ENCODE measurements at regions not wholly inside any gene's neighbourhood (a gene's known extent, or its start where the extent isn't known, plus 50 kb on each side); places are given as distances from the start of the nearest gene placed in this dataset.

- Histone ChIP-seq H2BK120ac (ENCODE audit: low read depth, low read length) (no peak overlapping the region), H2BK15ac (ENCODE audit: low read depth, poor library complexity, severe bottlenecking) (no peak overlapping the region), H3K36me3 (ENCODE audit: control insufficient read depth in 1 of 2, insufficient read depth in 2 of 2, low read depth in 1 of 2, low read length in 2 of 2) (no peaks in the 10 kb centered on the region), H3K9ac (ENCODE audit: low read length) (no peak overlapping the region), H4K8ac (ENCODE audit: low read length) (no peak overlapping the region), H3K14ac (ENCODE audit: low read length in 2 of 2) (no peak overlapping the region), H3K27ac (ENCODE audit: low read length, poor library complexity, severe bottlenecking) (no peak overlapping the region), H2AK5ac (ENCODE audit: low read length, severe bottlenecking) (no peak overlapping the region), H3K4me1 (ENCODE audit: control insufficient read depth, insufficient read depth, low read depth, low read length) (no peaks in the 10 kb centered on the region), H4K91ac (ENCODE audit: low read length) (no peak overlapping the region), H3K4me2 (ENCODE audit: low read length, poor library complexity, severe bottlenecking) (no peak overlapping the region), H2BK12ac (ENCODE audit: low read length in 2 of 2) (no peak overlapping the region), H3K9me3 (ENCODE audit: control insufficient read depth, low read length) (peaks cover 11% of the 10 kb centered on the region), H3K4me3 (ENCODE audit: insufficient read depth in 1 of 2, low read depth in 1 of 2, low read length in 2 of 2) (no peak overlapping the region), H3K4ac (ENCODE audit: low read depth in 1 of 2, low read length in 2 of 2) (no peak overlapping the region), H3K79me1 (replicated peaks; ENCODE audit: low read length, poor library complexity, severe bottlenecking) (no peaks in the 10 kb centered on the region), H2BK5ac (ENCODE audit: low read depth, low read length, poor library complexity, severe bottlenecking) (no peak overlapping the region), H2AFZ (ENCODE audit: low read depth, low read length) (no peak overlapping the region), H3K23ac (ENCODE audit: low read length in 2 of 2) (no peak overlapping the region), H3K27me3 (ENCODE audit: control insufficient read depth in 1 of 2, insufficient read depth in 1 of 2, low read length in 2 of 2) (no peaks in the 10 kb centered on the region), H3K18ac (ENCODE audit: low read depth in 1 of 2, low read length in 2 of 2) (no peak overlapping the region)
- WGBS = 44% methylated on average over 2 of the region's 3 CpGs
- DNase-seq = no peak
These were observed 898.5 kb downstream of the DNAH5 start for GRCh38 chr5:13045897-13046551.

- Histone ChIP-seq H4K91ac (ENCODE audit: low read length) (no peak overlapping the region), H3K23ac (ENCODE audit: low read length in 2 of 2) (no peak overlapping the region), H3K36me3 (ENCODE audit: control insufficient read depth in 1 of 2, insufficient read depth in 2 of 2, low read depth in 1 of 2, low read length in 2 of 2) (no peaks in the 10 kb centered on the region), H3K4ac (ENCODE audit: low read depth in 1 of 2, low read length in 2 of 2) (no peak overlapping the region), H3K14ac (ENCODE audit: low read length in 2 of 2) (no peak overlapping the region), H2AK5ac (ENCODE audit: low read length, severe bottlenecking) (no peak overlapping the region), H3K4me3 (ENCODE audit: insufficient read depth in 1 of 2, low read depth in 1 of 2, low read length in 2 of 2) (no peak overlapping the region), H3K9me3 (ENCODE audit: control insufficient read depth, low read length) (no peaks in the 10 kb centered on the region), H3K79me1 (replicated peaks; ENCODE audit: low read length, poor library complexity, severe bottlenecking) (no peaks in the 10 kb centered on the region), H2BK5ac (ENCODE audit: low read depth, low read length, poor library complexity, severe bottlenecking) (no peak overlapping the region), H3K18ac (ENCODE audit: low read depth in 1 of 2, low read length in 2 of 2) (no peak overlapping the region), H3K4me1 (ENCODE audit: control insufficient read depth, insufficient read depth, low read depth, low read length) (no peaks in the 10 kb centered on the region), H3K4me2 (ENCODE audit: low read length, poor library complexity, severe bottlenecking) (no peak overlapping the region), H3K27ac (ENCODE audit: low read length, poor library complexity, severe bottlenecking) (no peak overlapping the region), H3K9ac (ENCODE audit: low read length) (no peak overlapping the region), H3K27me3 (ENCODE audit: control insufficient read depth in 1 of 2, insufficient read depth in 1 of 2, low read length in 2 of 2) (no peaks in the 10 kb centered on the region), H2BK120ac (ENCODE audit: low read depth, low read length) (no peak overlapping the region), H2BK12ac (ENCODE audit: low read length in 2 of 2) (no peak overlapping the region), H4K8ac (ENCODE audit: low read length) (no peak overlapping the region), H2BK15ac (ENCODE audit: low read depth, poor library complexity, severe bottlenecking) (no peak overlapping the region), H2AFZ (ENCODE audit: low read depth, low read length) (no peak overlapping the region)
- WGBS = no CpG with 5 or more reads among the region's 2 CpGs
- no peak for DNase-seq
These were observed 910.4 kb downstream of the DNAH5 start for GRCh38 chr5:13034061-13034460.

- Histone ChIP-seq H2BK120ac (ENCODE audit: low read depth, low read length) (no peak overlapping the region), H3K36me3 (ENCODE audit: control insufficient read depth in 1 of 2, insufficient read depth in 2 of 2, low read depth in 1 of 2, low read length in 2 of 2) (no peaks in the 10 kb centered on the region), H3K4me3 (ENCODE audit: insufficient read depth in 1 of 2, low read depth in 1 of 2, low read length in 2 of 2) (no peak overlapping the region), H3K14ac (ENCODE audit: low read length in 2 of 2) (no peak overlapping the region), H2BK12ac (ENCODE audit: low read length in 2 of 2) (no peak overlapping the region), H3K23ac (ENCODE audit: low read length in 2 of 2) (no peak overlapping the region), H4K8ac (ENCODE audit: low read length) (no peak overlapping the region), H3K18ac (ENCODE audit: low read depth in 1 of 2, low read length in 2 of 2) (no peak overlapping the region), H4K91ac (ENCODE audit: low read length) (no peak overlapping the region), H3K4ac (ENCODE audit: low read depth in 1 of 2, low read length in 2 of 2) (no peak overlapping the region), H3K9me3 (ENCODE audit: control insufficient read depth, low read length) (no peaks in the 10 kb centered on the region), H3K4me2 (ENCODE audit: low read length, poor library complexity, severe bottlenecking) (no peak overlapping the region), H2BK15ac (ENCODE audit: low read depth, poor library complexity, severe bottlenecking) (no peak overlapping the region), H3K27ac (ENCODE audit: low read length, poor library complexity, severe bottlenecking) (no peak overlapping the region), H2AFZ (ENCODE audit: low read depth, low read length) (no peak overlapping the region), H2BK5ac (ENCODE audit: low read depth, low read length, poor library complexity, severe bottlenecking) (no peak overlapping the region), H2AK5ac (ENCODE audit: low read length, severe bottlenecking) (no peak overlapping the region), H3K4me1 (ENCODE audit: control insufficient read depth, insufficient read depth, low read depth, low read length) (no peaks in the 10 kb centered on the region), H3K79me1 (replicated peaks; ENCODE audit: low read length, poor library complexity, severe bottlenecking) (no peaks in the 10 kb centered on the region), H3K27me3 (ENCODE audit: control insufficient read depth in 1 of 2, insufficient read depth in 1 of 2, low read length in 2 of 2) (no peaks in the 10 kb centered on the region), H3K9ac (ENCODE audit: low read length) (no peak overlapping the region)
- no peak for DNase-seq
- WGBS = 36% methylated on average over 1 of the region's 1 CpG
These were observed 915.3 kb downstream of the DNAH5 start for GRCh38 chr5:13029211-13029610.

- no peak overlapping the region for H3K9ac ChIP-seq (ENCODE audit: low read length)
- WGBS = 82% methylated on average over 3 of the region's 4 CpGs
- no peak overlapping the region for H3K23ac ChIP-seq (ENCODE audit: low read length in 2 of 2)
These were observed 916.6 kb downstream of the DNAH5 start for GRCh38 chr5:13027874-13028273.

More at GRCh38 chr5:13027874-13028273, 916.6 kb downstream of the DNAH5 start:
- H3K14ac ChIP-seq (ENCODE audit: low read length in 2 of 2) = no peak overlapping the region
- no peak overlapping the region for H3K18ac ChIP-seq (ENCODE audit: low read depth in 1 of 2, low read length in 2 of 2)
- H3K4ac ChIP-seq (ENCODE audit: low read depth in 1 of 2, low read length in 2 of 2) = no peak overlapping the region
- no peaks in the 10 kb centered on the region for H3K36me3 ChIP-seq (ENCODE audit: control insufficient read depth in 1 of 2, insufficient read depth in 2 of 2, low read depth in 1 of 2, low read length in 2 of 2)
- no peak overlapping the region for H3K27ac ChIP-seq (ENCODE audit: low read length, poor library complexity, severe bottlenecking)
- no peak overlapping the region for H2BK15ac ChIP-seq (ENCODE audit: low read depth, poor library complexity, severe bottlenecking)
- no peak overlapping the region for H3K4me3 ChIP-seq (ENCODE audit: insufficient read depth in 1 of 2, low read depth in 1 of 2, low read length in 2 of 2)
- no peak overlapping the region for H2AFZ ChIP-seq (ENCODE audit: low read depth, low read length)
- no peak overlapping the region for H2BK120ac ChIP-seq (ENCODE audit: low read depth, low read length)
- no peak overlapping the region for H3K4me2 ChIP-seq (ENCODE audit: low read length, poor library complexity, severe bottlenecking)
- H3K9me3 ChIP-seq (ENCODE audit: control insufficient read depth, low read length) = no peaks in the 10 kb centered on the region
- H2BK12ac ChIP-seq (ENCODE audit: low read length in 2 of 2) = no peak overlapping the region
- H4K91ac ChIP-seq (ENCODE audit: low read length) = no peak overlapping the region
- no peak overlapping the region for H2AK5ac ChIP-seq (ENCODE audit: low read length, severe bottlenecking)
- no peaks in the 10 kb centered on the region for H3K27me3 ChIP-seq (ENCODE audit: control insufficient read depth in 1 of 2, insufficient read depth in 1 of 2, low read length in 2 of 2)
- no peaks in the 10 kb centered on the region for H3K4me1 ChIP-seq (ENCODE audit: control insufficient read depth, insufficient read depth, low read depth, low read length)
- H2BK5ac ChIP-seq (ENCODE audit: low read depth, low read length, poor library complexity, severe bottlenecking) = no peak overlapping the region
- DNase-seq = no peak
- H4K8ac ChIP-seq (ENCODE audit: low read length) = no peak overlapping the region
- no peaks in the 10 kb centered on the region for H3K79me1 ChIP-seq (replicated peaks; ENCODE audit: low read length, poor library complexity, severe bottlenecking)

Measured in mesenchymal stem cell (in vitro differentiated cells and primary cell).